Stimulated activated CD4-positive, alpha-beta T cell treated with anti-CD3 and anti-CD28 coated beads, Interleukin-2, amount 100 ng/mL, for 48 hours (primary cell): ENCODE measurements at regions not wholly inside any gene's neighbourhood (a gene's known extent, or its start where the extent isn't known, plus 50 kb on each side); places are given as distances from the start of the nearest gene placed in this dataset.

ENCODE experiments used
- DNase-seq, 2 donors: peaks; one replicate each; pipeline ENCODE4 v3.0.0-alpha.2; 2020

DNA sequence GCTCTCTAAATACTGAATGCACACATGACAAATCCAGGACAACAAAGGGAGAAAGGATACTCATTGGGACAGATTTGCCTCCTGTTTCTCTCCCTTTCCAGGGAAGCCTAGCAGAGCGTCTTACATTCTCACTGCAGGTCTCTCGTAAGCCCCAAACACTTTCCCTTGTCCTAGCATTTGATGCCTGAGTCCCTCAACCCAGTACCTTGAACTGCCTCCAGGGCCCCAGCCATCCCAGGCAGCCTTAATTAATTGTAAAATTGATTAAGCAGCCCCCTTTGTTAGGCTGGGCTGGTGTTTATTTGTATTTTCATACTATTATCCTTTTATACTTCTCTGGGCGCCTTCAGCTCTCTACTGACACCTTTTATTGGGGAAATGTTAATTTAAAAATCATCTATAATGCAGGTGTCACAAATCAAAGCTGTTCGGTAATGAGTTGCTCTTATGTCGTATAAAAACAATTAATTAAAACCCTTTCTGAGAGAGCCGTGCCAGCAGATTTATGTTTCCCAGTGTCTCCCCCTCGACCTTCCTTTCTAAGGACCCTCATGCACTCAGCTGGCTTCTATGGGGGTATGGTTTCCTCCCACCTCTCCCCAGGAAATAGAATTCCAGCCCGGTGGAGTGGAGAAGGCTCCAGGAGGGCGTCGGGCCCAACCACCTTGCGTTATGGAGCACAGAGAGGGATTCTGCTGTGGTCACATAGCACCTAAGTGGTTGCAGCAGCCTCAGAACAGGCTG is 243.8 kb downstream of the RPS24 start:
- DNase-seq, result no peak

DNA sequence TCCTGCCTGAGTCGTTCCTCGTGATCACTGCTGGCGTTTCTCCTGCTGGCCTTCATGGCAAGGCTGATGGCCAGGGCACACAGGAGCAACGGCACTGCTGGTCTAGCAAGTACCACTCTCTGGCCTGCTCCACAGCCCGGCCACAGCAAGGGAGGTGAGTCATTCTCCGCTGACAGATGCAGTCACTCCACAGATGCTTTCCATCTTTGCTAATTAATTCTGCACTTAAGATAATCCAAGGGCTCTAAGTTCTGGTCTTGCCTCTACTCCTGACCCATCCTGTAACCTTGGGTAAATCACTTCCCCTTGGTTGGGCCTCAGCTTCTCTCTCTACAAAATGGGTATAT is 244.4 kb downstream of the RPS24 start:
- DNase-seq, result no peak

DNA sequence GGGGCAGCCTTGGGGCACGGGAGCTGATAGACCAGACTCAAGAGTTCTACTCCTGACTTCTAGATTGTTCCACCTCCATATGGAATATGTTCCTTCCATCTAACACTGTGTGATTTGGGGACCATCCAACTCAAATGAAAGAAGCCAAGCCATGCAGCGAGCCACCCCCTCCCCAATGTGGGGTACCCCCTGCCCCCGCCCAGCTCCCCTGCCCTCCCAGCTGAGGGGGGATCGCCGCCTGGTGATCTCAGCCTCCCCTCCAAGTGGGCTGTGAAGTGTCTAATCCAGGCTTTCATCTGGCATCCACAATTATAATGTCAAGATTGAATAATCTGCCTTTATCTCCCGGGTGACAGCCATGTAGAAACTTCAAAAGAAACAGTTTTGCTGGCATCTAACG is 246.1 kb downstream of the RPS24 start:
- no peak for DNase-seq

DNA sequence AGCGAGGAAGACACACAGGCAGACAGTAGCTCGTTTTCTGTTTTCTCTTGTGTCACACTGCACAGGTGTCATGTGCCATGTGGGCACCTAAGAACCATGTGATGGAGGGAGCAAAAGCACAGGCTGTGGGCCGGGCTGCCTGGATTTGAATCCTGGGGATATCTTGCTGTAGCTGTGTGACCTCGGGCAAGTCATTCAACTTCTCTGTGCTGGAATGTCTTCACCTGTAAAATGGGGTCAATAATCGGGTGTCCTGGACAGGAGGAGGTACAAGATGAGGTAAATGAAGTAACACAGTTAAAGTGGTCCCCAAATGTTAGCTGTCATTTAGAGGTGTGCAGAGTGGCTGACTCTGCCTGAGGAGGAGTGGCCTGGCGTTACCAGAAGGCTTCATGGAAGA is 246.9 kb downstream of the RPS24 start:
- DNase-seq, result no peak

DNA sequence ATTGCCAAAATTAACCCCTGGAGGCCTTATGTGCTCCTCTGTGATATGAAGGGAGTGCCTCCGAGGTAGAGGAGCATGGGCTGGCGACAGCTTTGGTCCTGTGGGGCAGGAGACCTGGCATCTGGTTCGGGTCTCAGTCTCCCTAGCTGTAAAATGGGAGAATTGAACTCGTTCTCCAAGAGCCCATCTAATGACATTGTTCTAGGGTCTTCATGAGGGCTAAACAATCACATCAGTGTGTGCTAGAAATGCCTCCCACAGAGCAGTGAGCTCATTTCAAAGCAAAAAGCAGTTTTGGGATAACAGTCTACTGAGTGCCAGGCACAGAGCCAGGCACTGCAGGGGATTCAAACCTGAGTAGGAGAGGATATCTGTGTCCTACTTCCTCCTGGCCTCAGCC is 248.0 kb downstream of the RPS24 start:
- no peak for DNase-seq

DNA sequence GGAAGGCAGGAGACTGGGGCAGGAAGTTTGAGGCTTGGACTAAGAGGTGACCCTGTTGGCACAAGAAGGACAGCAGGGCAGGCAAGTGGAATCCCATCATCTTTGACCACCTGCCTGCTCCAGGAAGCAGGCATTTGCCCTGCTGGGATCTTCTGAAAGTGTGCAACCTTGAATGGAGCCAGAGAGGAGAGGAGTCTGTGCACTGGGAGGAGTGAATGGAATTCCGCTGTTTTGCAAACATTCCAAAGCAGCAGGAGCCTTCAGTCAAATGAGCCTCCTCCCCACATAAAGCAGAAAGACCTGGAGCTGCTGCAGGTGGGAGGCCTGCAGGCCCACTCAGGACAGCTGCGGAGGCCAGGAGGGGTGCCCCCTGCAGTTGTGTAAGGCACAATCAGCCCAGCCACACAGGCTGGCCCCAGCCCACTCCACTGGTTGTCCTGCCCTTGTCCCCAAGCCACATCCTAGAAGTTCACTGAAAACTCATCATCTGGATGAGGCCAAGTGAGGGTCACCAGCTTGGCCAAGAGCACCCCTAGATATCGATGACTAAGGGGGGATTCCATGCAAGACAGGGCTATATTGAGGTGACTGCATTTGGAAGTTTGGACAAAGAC is 249.5 kb downstream of the RPS24 start:
- no peak for DNase-seq

DNA sequence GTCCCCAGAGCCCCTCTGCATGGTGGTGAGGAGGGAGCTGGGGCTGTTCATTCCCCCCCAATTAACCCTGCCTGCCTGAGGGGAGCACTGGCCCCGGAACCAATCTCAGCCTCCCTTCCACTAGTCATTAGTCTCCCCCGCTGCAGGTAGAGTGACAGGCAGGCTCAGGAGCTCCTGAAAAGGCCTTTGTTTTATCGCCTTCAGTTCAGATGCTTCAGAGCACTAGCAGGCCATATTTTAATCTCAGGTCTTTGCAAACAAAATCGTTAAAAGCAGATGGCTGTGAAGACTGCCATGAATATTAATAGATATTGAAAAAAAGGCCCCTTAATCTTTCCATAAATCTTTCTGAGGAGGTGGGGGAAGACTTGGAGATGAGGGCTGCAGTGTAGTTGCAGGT is 250.7 kb downstream of the RPS24 start:
- no peak for DNase-seq

DNA sequence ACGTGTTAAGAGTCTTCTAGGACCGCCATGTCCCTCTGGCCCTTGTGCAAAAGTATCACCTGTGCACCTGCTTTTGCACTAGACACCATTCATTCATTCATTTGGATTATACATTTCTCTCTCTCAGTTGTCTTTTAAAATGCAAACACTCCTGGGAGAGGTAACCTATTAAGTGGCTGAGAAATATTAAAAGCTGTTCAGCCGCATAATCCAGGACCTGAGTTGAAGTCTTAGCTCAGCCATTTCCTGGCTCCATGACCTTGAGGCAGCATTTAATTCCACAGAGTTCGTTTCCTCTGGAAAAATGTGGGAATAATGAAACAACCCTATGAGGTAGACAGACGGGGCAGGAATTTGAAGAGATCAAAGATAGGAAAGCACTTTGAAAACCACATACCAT is 251.6 kb downstream of the RPS24 start:
- DNase-seq, result no peak

DNA sequence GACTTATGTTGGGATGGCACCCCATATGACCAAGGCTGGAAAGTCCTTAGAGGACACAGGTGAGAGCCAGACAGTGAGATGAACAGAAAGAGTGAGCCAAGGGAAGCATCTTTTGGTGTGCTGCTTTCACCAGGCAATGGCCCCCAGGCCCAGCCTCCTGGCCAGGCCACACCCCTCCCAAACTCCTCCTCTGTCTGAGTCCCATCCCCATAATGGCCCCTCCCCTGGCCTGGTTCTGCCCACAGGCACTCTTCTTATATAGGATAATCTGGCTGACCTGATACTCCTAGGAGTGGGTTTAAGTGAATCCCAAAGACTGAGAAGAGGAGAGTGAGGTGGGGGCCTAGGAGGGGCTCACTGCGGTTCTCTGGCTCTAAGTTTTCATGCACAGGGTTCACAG is 252.5 kb downstream of the RPS24 start:
- DNase-seq, result no peak

DNA sequence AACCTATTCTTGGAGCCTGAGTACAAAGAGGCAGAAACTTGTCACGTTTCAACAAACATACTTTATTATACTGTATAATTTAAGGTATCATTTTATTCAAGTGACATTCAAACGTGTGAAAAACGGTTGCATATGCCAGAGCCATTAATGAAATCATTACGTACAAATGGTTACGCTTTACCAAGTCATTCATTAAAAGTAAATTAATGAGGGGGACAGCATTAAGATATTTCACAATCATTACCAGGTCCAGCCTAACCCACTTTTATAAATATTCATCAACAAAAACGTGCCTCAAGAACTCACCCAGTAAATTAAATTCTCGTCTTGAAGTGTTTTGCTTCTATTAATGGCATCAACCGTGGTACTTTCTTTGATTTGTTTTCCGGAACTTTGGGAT is 253.0 kb downstream of the RPS24 start:
- no peak for DNase-seq

DNA sequence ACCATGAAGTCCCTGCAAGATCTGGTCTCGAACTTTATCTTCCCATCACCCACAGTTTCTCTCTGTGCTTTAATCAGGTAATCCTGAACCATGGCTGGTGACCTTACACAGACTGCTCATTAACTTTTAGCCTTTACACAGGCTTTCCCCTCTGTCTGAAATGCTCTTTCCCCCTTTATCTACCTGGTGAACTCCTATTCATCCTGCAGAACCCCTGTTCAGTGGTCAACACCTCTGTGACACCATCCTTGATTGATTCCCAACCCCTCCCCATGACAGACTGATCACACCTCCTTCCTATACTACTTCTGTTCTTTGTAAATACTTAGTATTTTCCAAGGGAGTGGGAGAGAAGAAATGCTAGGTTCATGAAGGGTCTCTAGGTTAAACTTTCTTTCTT is 254.0 kb downstream of the RPS24 start:
- no peak for DNase-seq

DNA sequence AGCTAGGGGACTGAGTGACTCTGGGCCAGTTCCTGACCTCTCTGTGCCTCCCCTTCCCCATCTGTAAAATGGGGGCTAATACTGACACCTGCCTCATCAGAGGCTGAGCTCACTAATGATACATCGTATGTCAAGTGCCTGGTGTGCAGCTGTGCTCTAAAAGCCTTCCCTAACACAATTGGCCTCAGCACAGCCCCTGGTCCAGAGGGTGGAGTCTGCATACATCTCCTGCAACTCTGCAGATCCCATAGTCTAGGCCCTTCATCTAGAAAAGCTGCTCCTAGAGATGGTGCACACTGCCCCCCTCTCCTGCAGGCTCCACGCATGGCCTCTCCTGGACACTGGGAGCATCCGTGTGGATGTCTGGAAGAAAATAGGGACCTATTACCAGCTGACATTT is 255.0 kb downstream of the RPS24 start:
- no peak for DNase-seq

DNA sequence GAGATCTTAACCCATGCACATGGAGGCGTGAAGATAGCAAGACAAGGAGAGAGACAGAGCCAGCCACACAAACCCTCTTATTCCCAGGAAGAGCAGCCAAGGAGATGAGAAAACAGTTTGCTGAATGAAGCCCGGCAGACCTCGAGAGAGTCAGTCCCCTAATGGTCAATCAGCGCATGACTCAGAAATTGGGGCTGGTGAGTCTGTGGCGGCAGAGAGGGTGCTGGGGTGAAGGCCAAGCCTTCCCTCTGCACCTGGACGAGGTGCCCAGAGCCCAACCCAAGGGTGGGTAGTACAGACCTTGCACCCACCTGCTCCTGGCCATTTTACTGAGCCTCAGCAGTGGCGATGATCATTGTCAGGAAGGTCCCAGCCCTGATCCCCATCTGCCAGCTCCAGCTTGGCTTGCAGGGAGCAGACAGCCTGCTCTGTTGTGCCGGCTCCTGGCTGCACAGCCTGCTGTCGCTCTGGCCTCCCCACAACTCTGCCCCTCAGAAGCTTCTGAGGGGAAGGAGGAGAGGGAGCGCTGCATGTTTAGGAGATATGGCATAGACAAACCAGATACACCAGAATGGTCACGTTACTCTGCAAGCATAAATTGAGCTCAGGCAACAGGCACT is 256.6 kb downstream of the RPS24 start:
- no peak for DNase-seq

DNA sequence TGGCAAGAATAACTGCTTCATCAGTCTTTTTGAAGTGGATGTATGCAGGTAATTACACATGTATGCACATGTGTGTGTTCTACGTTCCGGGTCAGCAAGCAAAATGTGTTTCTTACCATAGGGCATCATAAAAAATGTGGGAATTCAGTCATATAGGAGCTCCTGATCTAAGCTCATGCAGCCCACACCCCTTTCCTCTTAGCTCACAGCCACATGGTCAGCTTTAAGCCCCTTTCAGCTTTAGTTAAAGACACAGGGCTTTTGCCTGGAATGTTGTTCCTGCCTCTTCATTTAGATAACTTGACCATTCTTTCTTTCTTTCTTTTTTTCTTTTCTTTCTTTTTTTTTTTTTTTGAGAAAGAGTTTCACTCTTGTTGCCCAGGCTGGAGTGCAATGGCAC is 258.1 kb downstream of the RPS24 start:
- no peak for DNase-seq

DNA sequence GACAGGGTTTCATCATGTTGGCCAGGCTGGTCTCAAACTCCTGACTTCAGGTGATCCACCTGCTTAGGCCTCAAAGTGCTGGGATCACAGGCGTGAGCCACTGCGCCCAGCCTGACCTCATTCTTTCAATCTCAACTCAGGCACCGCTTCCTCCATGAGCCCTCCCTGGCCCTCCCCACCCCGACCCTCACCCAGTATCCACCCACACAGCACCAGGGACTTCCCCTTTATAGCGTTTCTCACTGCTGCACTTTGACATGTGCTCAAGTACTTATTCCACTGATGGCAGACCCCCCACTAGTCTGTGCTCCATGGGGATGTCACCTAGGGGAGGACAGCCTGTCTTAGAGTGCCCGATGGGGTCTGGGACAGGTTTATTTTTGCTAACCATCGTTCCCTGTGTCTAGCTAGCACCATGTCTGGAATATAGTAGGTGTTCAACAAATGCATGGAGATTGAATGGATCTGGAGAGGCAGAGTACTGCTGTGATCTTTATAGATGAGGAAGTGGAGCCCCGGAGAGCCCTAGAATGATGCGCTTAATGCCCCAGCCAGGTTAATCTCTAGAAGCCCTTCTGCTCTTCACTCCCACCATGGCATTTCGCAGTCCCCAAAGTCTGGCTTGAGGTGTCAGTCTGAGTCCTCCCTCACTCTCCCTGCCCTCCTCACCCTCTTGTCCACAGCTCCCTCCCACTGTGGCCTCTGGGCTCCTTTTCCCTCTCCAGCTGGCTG is 258.8 kb downstream of the RPS24 start:
- DNase-seq, result no peak

DNA sequence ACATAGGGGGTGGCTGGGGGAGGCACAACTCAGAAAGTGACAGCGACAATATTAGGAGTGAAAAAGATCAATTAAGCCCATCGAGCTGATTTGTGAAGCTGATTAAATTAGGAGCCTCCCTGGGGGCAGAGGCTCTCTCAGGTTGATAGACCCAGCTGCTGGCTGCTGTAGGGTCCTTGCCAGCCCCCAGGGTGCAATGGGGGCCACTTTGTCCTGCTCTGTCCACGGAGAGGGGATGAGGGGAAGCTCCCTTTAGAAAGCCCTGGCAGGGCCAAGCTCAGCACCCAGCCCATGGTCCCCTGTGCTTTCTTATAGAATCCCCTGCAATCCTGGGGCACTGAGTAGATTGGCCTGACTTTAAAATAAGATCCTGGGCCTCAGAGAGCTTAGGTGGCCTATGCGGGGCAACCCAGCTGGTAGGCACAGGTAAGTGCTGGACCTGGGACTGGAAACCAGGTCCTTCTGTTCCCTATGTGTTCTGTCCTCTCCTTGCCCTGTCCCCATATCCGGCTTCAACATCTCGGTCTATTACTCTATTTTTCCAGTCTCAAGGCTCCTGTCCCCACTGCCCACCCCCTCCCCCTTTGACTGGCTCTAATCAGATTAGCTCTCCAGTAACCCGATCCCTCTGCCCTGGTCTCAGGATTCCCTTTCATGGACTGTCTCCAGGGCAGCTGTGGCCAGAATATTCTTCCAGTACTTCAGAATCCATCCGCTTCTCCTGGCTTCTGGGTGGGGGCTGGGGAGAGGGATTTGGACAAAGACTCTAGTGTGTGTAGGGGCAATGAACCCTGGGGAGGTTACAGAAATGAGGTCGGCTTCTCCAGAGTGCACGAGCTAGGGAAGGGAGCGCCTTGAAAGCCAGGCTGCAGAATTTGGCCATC is 259.6 kb downstream of the RPS24 start:
- DNase-seq, result no peak

DNA sequence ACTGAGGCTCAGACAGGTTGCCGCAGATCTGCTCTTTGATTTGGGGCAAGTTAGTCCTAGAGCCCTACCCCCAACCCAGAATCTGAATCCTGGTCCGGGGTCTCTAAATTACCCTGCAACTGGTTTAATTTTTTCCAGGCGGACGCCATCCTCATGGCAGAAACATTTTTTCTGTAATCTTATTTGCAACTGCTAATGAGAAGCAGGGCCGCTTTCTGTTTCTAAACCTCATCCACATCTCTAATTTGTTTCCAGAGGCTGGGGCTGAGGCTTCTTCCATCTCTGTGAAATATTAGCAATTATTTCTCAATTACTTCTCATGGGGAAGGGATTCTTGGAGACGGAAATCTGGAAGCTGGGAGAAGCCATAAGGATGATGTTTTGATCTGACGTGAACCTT is 261.6 kb downstream of the RPS24 start:
- DNase-seq, result no peak

DNA sequence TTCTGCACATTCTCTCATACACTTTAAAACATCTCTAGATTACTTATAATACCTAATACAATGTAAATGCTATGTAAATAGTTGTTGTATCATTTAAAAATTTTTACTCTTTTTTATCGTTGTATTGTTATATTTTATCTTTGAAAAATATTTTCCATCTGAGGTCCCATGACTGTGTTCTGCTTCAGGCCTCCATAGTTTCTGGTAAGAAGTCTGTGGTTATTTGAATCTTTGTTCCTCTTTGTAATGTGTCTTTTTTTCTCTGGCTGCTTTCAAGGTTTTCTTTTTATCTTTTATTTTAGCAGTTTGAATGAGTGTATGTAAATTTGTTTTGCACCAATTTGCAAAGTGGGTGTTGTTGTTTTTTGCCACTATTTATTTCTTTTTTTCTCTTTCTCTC is 263.1 kb downstream of the RPS24 start:
- DNase-seq, result no peak

DNA sequence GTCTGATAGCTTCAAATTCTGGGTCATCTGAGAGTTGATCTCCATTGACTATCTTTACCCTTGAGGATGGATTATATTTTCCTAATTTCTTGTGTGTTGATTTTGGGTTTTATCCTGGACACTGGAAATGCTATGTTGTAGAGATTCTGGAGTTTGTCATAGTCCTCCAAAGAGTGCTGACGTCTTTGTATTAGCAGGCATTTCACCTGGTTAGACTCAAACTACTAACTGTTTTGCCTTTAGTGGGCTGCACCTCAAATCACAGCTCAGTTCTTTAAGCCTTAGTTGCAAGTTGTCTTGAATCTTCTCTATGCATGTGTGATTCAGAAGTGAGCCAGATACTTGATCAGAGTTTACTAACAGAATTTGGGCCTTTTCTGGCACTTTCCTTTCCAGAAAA is 264.3 kb downstream of the RPS24 start:
- DNase-seq, result no peak

DNA sequence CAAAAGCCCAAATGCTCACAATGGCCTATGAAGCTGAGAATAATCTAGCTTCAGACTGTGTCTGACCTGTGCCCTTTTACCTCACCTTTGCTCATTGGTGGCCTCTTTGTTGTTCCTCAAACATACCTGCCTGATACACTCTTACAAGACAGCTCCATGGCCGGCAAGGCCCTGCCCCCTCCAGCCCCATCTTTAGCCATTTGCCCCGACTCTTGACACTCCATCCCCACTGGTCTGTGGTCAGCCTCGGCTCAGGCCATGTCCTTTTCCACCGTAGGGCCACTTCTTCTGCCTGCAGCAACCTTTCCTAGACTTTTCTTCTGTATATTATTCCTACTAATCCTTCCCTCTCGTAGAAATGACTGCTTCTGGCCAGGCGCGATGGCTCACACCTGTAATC is 265.2 kb downstream of the RPS24 start:
- no peak for DNase-seq

DNA sequence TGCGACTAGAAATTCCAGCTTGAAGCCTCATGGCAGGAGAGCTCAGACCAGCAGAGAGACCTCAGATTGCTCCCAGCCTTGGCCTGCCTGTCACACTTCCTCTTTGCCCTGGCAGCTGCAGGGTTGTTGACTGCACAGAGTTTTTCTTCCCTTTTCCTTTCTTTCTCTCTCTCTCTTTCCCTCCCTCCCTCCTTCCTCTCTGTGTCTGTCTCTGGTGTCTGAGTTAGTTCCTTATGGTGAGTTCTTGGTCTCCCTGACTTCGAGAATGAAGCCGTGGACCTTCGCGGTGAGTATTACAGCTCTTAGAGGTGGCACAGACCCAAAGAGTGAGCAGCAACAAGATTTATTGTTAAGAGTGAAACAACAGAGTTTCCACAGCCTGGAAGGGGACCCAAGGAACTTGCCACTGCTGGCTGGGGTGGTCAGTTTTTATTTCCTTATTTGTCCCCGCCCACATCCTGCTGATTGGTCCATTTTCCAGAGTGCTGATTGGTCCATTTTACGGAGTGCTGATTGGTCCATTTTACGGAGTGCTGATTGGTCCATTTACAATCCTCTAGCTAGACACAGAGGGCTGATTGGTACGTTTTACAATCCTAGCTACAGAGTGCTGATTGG is 266.3 kb downstream of the RPS24 start:
- DNase-seq, result peak in 1 of 2 donors; percentile 9

DNA sequence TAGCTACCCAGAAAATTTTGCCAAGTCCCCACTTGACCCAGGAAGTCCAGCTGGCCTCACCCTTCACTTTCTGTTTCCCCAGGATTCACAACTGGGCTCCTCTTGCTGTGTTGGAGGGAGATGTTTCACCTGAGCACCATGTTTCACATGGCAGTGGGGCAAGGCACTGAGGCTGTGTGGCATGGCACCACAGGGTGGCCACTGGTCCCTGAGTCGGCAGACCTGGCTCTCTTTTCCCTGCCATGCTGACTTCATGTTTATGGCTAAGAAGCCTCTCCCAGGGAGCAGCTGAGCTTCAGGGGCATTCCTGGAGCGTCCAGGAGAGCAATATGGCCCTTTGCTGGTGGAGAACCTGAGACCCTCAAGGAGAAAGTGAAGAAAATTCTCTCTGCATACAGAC is 266.9 kb downstream of the RPS24 start:
- DNase-seq, result no peak

DNA sequence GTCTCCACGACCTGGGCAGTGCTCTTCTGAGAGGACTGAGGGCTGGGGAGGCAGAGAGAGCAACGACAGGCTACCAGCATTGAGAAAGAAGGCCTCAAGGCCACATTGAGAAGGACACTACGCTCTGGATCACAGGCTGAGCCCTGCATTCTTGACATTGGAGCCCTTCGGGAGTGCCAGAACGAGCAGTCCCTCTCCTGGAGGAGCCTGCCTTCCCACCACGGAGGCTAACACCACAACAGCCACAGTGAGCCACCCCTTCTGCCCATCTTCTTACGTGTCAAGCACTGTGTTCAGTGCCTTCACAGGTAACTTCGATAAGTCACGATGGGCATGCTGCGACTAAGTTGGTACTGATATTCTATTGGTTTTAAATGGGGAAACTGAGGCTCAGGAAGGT is 267.8 kb downstream of the RPS24 start:
- DNase-seq, result no peak
